22Rv1 (cell line): ENCODE measurements at regions not wholly inside any gene's neighbourhood (a gene's known extent, or its start where the extent isn't known, plus 50 kb on each side); places are given as distances from the start of the nearest gene placed in this dataset.

ENCODE experiments used
- H3K27ac ChIP-seq: fragments of 450-650 bp; 2 replicates; pipeline ENCODE4 v1.5.1; 2017
- ZFX ChIP-seq: fragments of 450-650 bp; IDR thresholded peaks from 2 replicates; pipeline ENCODE4 v1.6.1; 2017; ENCODE audit warnings: antibody characterized with exemption, borderline replicate concordance
- TF ChIP-seq, protein P1 (sequence below): fragments of 450-650 bp; IDR thresholded peaks from 2 replicates; pipeline ENCODE4 v1.5.1; 2017; ENCODE audit warnings: mild to moderate bottlenecking

- H3K27ac ChIP-seq: no peak overlapping the region
- TF ChIP-seq ZFX: no peak
- TF ChIP-seq, protein P1, sequence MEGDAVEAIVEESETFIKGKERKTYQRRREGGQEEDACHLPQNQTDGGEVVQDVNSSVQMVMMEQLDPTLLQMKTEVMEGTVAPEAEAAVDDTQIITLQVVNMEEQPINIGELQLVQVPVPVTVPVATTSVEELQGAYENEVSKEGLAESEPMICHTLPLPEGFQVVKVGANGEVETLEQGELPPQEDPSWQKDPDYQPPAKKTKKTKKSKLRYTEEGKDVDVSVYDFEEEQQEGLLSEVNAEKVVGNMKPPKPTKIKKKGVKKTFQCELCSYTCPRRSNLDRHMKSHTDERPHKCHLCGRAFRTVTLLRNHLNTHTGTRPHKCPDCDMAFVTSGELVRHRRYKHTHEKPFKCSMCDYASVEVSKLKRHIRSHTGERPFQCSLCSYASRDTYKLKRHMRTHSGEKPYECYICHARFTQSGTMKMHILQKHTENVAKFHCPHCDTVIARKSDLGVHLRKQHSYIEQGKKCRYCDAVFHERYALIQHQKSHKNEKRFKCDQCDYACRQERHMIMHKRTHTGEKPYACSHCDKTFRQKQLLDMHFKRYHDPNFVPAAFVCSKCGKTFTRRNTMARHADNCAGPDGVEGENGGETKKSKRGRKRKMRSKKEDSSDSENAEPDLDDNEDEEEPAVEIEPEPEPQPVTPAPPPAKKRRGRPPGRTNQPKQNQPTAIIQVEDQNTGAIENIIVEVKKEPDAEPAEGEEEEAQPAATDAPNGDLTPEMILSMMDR: no peak
Measured at GRCh38 chr2:142602418-142602989, 275.0 kb upstream of the KYNU start.

DNA sequence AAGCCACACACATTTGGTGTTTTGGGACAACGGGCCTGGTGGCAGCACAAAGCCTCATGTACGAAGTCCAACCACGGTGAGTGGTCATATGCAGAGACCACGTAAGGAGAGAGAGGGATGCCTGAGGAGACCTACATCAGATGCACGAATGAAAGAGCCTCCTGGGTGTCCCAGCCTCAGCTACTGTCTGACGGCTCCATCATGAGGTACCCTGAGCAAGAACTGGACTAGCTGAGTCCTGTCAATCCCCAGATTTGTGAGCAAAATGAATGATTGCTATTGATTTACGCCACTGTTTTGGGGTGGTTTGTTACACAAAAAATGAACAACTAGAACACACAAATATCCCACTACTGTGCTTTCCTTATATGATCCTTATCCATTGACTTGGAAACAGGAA is 275.7 kb upstream of the KYNU start:
- no peak overlapping the region for H3K27ac ChIP-seq
- TF ChIP-seq, protein P1: no peak
- no peak for TF ChIP-seq ZFX

DNA sequence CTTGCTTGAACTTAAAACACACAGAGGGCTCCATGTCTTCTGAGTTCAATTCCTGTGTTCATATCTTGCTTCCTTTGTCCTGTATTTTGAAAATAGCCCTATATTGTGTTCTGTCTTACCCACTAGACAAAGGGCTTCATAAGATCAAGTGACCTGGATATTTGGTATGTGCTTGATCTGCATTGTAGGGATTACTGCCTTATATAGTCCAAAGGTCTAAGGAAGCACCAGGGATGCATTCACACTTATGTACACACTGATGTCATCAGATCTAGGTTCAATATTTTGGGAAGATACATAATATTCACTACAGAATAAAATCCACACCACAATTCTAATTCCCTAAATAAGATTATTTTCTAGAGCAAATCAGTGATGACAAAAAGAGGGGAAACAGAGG is 278.0 kb upstream of the KYNU start:
- no peak for TF ChIP-seq ZFX
- TF ChIP-seq, protein P1: no peak
- no peak overlapping the region for H3K27ac ChIP-seq

DNA sequence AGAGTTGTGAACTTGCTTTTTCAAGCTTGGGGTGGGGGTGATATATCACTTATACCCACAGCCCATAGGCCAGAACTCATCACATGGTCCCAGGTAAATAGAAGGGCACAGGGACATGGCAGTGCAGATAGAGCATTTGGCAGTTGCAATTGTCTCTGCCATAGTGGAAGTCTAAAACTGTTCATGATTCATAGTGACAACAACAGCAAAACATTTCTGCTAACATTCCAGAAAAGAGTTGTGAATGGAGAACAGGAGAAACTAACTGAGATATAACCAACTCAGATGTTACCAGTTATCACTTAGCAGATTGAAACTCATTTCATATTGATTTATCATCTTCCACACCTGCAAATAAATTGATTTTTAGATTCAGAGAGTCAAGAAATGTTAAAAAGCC is 278.6 kb upstream of the KYNU start:
- H3K27ac ChIP-seq: no peak overlapping the region
- TF ChIP-seq ZFX: no peak
- TF ChIP-seq, protein P1: no peak

GRCh38 chr2:142596334-142597088 is 281.0 kb upstream of the KYNU start:
- TF ChIP-seq ZFX: no peak
- TF ChIP-seq, protein P1: no peak
- no peak overlapping the region for H3K27ac ChIP-seq

DNA sequence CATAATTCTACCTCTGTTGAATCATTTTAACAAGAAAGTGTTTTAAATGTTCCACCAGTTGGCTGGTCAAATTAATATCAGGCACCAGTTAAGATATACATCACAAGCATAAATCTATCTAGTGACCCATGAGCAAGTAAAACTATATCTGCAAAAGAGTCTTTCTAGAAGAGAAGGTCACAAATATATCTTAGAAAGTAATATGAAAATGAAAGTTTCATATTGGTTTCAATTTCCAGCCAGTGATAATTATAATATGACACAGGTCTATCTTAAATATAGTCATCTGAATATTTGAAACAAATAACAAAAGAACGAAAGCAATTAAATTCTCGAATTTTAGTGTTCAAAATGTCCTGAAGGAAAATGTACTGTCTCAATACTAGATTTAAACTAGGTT is 282.5 kb upstream of the KYNU start:
- no peak overlapping the region for H3K27ac ChIP-seq
- no peak for TF ChIP-seq ZFX
- TF ChIP-seq, protein P1: no peak

DNA sequence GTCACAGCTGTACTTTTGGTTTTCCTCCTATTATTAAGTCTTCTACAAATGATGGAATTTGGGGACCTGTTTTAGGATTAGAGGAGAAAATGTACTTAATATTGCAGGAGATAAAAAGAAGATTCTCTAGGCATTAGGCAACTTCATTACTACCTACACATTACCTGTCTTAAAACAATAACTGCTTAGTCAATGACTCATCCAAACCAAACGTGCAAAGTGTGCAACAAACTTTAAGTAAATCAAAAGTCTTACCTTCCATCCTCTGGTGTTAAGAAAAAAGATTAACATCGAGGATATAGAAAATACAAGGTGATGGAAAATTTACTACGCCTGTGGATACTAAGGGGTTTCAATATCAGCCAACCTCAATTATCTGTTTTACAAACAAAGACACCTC is 285.3 kb upstream of the KYNU start:
- no peak for TF ChIP-seq ZFX
- TF ChIP-seq, protein P1: no peak
- H3K27ac ChIP-seq: no peak overlapping the region
